Neural progenitor cell (in vitro differentiated cells): ENCODE measurements at regions not wholly inside any gene's neighbourhood (a gene's known extent, or its start where the extent isn't known, plus 50 kb on each side); places are given as distances from the start of the nearest gene placed in this dataset.

Source experiments
- DNase-seq: peaks from one replicate; pipeline ENCODE4 v3.0.0-alpha.2; 2016; ENCODE audit warnings: low spot score
- H2AFZ ChIP-seq: fragments of 200-600 bp; sonication (generic); replicated peaks from 2 replicates; pipeline ENCODE4 v1.6.1; 2016; ENCODE audit warnings: antibody characterized with exemption
- H3F3A ChIP-seq: fragments of 200-600 bp; sonication (generic); 2 replicates; pipeline ENCODE4 v1.6.1; 2016; ENCODE audit warnings: antibody characterized with exemption, low read depth
- H3K27ac ChIP-seq: fragments of 200-600 bp; sonication (generic); 2 replicates; pipeline ENCODE4 v1.5.1; 2016; ENCODE audit warnings: mild to moderate bottlenecking
- H3K27me3 ChIP-seq: fragments of 200-600 bp; sonication (generic); 2 replicates; pipeline ENCODE4 v1.6.1; 2016; ENCODE audit warnings: mild to moderate bottlenecking, moderate library complexity
- H3K36me3 ChIP-seq: fragments of 200-600 bp; sonication (generic); 2 replicates; pipeline ENCODE4 v1.5.1; 2016
- H3K4me1 ChIP-seq: fragments of 200-600 bp; sonication (generic); 2 replicates; pipeline ENCODE4 v1.6.1; 2016; ENCODE audit warnings: mixed run types
- H3K4me2 ChIP-seq: fragments of 200-600 bp; sonication (generic); 2 replicates; pipeline ENCODE4 v1.6.1; 2016
- H3K4me3 ChIP-seq: fragments of 200-600 bp; sonication (generic); 2 replicates; pipeline ENCODE4 v1.5.1; 2016
- H3K79me2 ChIP-seq: fragments of 200-600 bp; sonication (generic); 2 replicates; pipeline ENCODE4 v1.6.1; 2016; ENCODE audit warnings: low read depth
- H3K9ac ChIP-seq: fragments of 200-600 bp; sonication (generic); 2 replicates; pipeline ENCODE4 v1.6.1; 2016
- H3K9me3 ChIP-seq: fragments of 200-600 bp; sonication (generic); 2 replicates; pipeline ENCODE4 v1.5.1; 2016; ENCODE audit warnings: low read depth
- H4K20me1 ChIP-seq: fragments of 200-600 bp; sonication (generic); 2 replicates; pipeline ENCODE4 v1.6.1; 2016; ENCODE audit warnings: low read depth
- H3K27ac Mint-ChIP-seq: 3 replicates; pipeline ENCODE4 v1.8.0; 2021; ENCODE audit warnings: mixed read lengths
- H3K27me3 Mint-ChIP-seq: 2 replicates; pipeline ENCODE4 v1.8.0; 2022; ENCODE audit warnings: low read depth, mild to moderate bottlenecking, inconsistent platforms, moderate library complexity, mixed read lengths; ENCODE audit not compliant: insufficient read depth
- H3K36me3 Mint-ChIP-seq: 3 replicates; pipeline ENCODE4 v1.8.0; 2021; ENCODE audit warnings: mixed read lengths
- H3K4me1 Mint-ChIP-seq: 3 replicates; pipeline ENCODE4 v1.8.0; 2021; ENCODE audit warnings: mixed read lengths
- H3K4me3 Mint-ChIP-seq: 3 replicates; pipeline ENCODE4 v1.8.0; 2021; ENCODE audit warnings: mild to moderate bottlenecking, moderate library complexity, mixed read lengths
- H3K9me3 Mint-ChIP-seq: 3 replicates; pipeline ENCODE4 v1.8.0; 2020; ENCODE audit warnings: mixed read lengths
- CTCF ChIP-seq: fragments of 200-600 bp; sonication (generic); IDR thresholded peaks from 2 replicates; pipeline ENCODE4 v1.5.1; 2017; ENCODE audit warnings: antibody characterized with exemption, mild to moderate bottlenecking
- EZH2 ChIP-seq: fragments of 200-600 bp; sonication (generic); IDR thresholded peaks from 2 replicates; pipeline ENCODE4 v1.6.1; 2017; ENCODE audit warnings: antibody characterized with exemption, mild to moderate bottlenecking, moderate library complexity
- EZH2phosphoT487 ChIP-seq: fragments of 200-600 bp; sonication (generic); IDR thresholded peaks from 2 replicates; pipeline ENCODE4 v1.6.1; 2017; ENCODE audit warnings: antibody characterized with exemption

GRCh38 chr22:47515384-47516125 is 753.1 kb downstream of the TBC1D22A start:
- H3K4me3 ChIP-seq, result no peak overlapping the region
- no peaks in the 10 kb centered on the region for H3K4me1 Mint-ChIP-seq
- H3K4me1 ChIP-seq, result no peaks in the 10 kb centered on the region
- H3K9me3 Mint-ChIP-seq, result peaks cover 2% of the 10 kb centered on the region
- no peak overlapping the region for H3K27ac Mint-ChIP-seq
- no peaks in the 10 kb centered on the region for H3F3A ChIP-seq
- no peak overlapping the region for H3K27ac ChIP-seq
- H4K20me1 ChIP-seq, result no peaks in the 10 kb centered on the region
- peaks cover 29% of the 10 kb centered on the region for H3K9me3 ChIP-seq
- H3K9ac ChIP-seq, result no peak overlapping the region
- DNase-seq, result no peak
- TF ChIP-seq EZH2 (no peak), EZH2phosphoT487 (no peak)
- no peak overlapping the region for H2AFZ ChIP-seq
- H3K36me3 Mint-ChIP-seq, result no peaks in the 10 kb centered on the region
- H3K27me3 Mint-ChIP-seq, result peaks cover 5% of the 10 kb centered on the region
- no peaks in the 10 kb centered on the region for H3K79me2 ChIP-seq
- no peaks in the 10 kb centered on the region for H3K27me3 ChIP-seq
- no peak overlapping the region for H3K4me3 Mint-ChIP-seq
- H3K4me2 ChIP-seq, result no peak overlapping the region
- H3K36me3 ChIP-seq, result no peaks in the 10 kb centered on the region

- Histone ChIP-seq H3K79me2 (no peaks in the 10 kb centered on the region), H3K4me2 (no peak overlapping the region), H2AFZ (no peak overlapping the region), H3K4me1 (no peaks in the 10 kb centered on the region), H3K9me3 (peaks cover 15% of the 10 kb centered on the region), H3K4me3 (no peak overlapping the region), H4K20me1 (no peaks in the 10 kb centered on the region), H3K27ac (no peak overlapping the region), H3K36me3 (no peaks in the 10 kb centered on the region), H3K27me3 (no peaks in the 10 kb centered on the region), H3F3A (no peaks in the 10 kb centered on the region), H3K9ac (no peak overlapping the region)
- no peaks in the 10 kb centered on the region for H3K36me3 Mint-ChIP-seq
- DNase-seq, result no peak
- H3K9me3 Mint-ChIP-seq, result peaks cover 6% of the 10 kb centered on the region
- no peak overlapping the region for H3K27ac Mint-ChIP-seq
- no peak for TF ChIP-seq EZH2
- TF ChIP-seq CTCF, result no peak
- TF ChIP-seq EZH2phosphoT487, result no peak
- H3K4me3 Mint-ChIP-seq, result no peak overlapping the region
- H3K27me3 Mint-ChIP-seq, result peaks cover 7% of the 10 kb centered on the region
- H3K4me1 Mint-ChIP-seq, result no peaks in the 10 kb centered on the region
Observed at GRCh38 chr22:47512617-47513016, 750.2 kb downstream of the TBC1D22A start.

DNA sequence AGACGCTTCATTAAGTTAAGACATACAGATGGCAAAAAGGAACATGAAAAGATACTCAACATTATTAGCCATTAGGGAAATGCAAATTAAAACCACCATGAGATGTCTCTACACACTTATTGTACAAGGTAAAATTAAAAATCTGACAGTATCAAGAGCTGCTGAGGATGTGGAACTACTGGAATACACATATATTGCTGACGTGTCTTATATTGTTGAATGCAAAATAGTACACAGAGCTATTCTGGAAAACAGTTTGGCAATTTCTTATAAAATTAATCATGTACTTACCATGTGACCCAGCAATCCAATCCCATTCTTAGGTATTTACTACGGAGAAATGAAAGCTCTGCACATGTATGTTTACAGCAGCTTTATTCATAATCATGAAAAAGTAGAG is 742.5 kb downstream of the TBC1D22A start:
- Histone ChIP-seq H3K9me3 (peaks cover 37% of the 10 kb centered on the region), H3K36me3 (no peaks in the 10 kb centered on the region), H3K27me3 (no peaks in the 10 kb centered on the region), H3K27ac (no peak overlapping the region), H3F3A (no peaks in the 10 kb centered on the region), H2AFZ (no peak overlapping the region), H3K4me1 (no peaks in the 10 kb centered on the region), H3K79me2 (no peaks in the 10 kb centered on the region), H3K4me2 (no peak overlapping the region), H3K9ac (no peak overlapping the region), H4K20me1 (no peaks in the 10 kb centered on the region), H3K4me3 (no peak overlapping the region)
- Mint-ChIP-seq H3K9me3 (peaks cover 16% of the 10 kb centered on the region), H3K36me3 (no peaks in the 10 kb centered on the region), H3K27me3 (peaks cover 2% of the 10 kb centered on the region), H3K4me3 (no peak overlapping the region), H3K27ac (no peak overlapping the region), H3K4me1 (no peaks in the 10 kb centered on the region)
- no peak for TF ChIP-seq EZH2
- TF ChIP-seq EZH2phosphoT487, result no peak
- no peak for TF ChIP-seq CTCF
- no peak for DNase-seq

DNA sequence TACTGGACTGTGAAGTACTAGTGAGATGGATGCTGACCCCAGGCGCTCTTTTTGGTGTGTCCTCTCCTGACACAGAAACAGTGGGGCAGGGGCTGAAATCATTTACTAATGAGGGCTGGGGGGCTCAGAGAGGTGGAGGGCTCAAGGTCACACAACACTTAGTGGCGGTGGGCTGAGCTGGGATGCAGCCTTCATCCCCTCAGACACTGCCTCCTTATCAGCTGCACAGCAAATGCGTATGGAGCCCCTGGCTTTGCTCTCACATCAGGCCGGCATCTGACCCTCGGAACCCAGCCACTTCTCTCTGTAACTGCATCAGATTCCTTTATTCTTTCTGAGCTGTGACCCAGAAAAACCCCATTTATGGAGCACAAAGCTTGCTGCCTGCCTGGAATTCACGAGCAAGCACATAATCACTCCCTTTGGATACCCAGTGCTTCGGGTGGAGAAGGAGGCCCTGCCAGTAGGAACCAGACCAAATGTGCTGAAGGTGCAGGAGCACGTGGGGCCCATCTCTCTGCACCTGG is 736.6 kb downstream of the TBC1D22A start:
- Mint-ChIP-seq H3K4me1 (peaks cover 12% of the 10 kb centered on the region), H3K36me3 (no peaks in the 10 kb centered on the region), H3K9me3 (peaks cover 12% of the 10 kb centered on the region), H3K27ac (no peak overlapping the region), H3K27me3 (peaks cover 5% of the 10 kb centered on the region), H3K4me3 (no peak overlapping the region)
- no peak overlapping the region for H2AFZ ChIP-seq
- no peaks in the 10 kb centered on the region for H4K20me1 ChIP-seq
- no peaks in the 10 kb centered on the region for H3K36me3 ChIP-seq
- TF ChIP-seq EZH2phosphoT487 (no peak), EZH2 (no peak), CTCF (no peak)
- no peak for DNase-seq
- no peak overlapping the region for H3K4me3 ChIP-seq
- H3K4me1 ChIP-seq, result no peaks in the 10 kb centered on the region
- no peaks in the 10 kb centered on the region for H3K27me3 ChIP-seq
- H3K9ac ChIP-seq, result no peak overlapping the region
- H3K9me3 ChIP-seq, result peaks cover 23% of the 10 kb centered on the region
- H3K79me2 ChIP-seq, result no peaks in the 10 kb centered on the region
- H3K27ac ChIP-seq, result no peak overlapping the region
- no peak overlapping the region for H3K4me2 ChIP-seq
- no peaks in the 10 kb centered on the region for H3F3A ChIP-seq
